AG10803 (cell line): ENCODE measurements at regions not wholly inside any gene's neighbourhood (a gene's known extent, or its start where the extent isn't known, plus 50 kb on each side); places are given as distances from the start of the nearest gene placed in this dataset.
A peak's percentile ranks its signal among the peaks of the same experiment; 100 is the strongest.

Experiments used
- DNase-seq: peaks from one replicate; pipeline ENCODE4 v3.0.0; 2010; ENCODE audit warnings: low read depth
- H3K4me3 ChIP-seq: 2 replicates; pipeline ENCODE4 v1.5.1; 2011; ENCODE audit warnings: mild to moderate bottlenecking, low read length, control low read depth
- TF ChIP-seq, protein P1 (sequence below): conservative IDR thresholded peaks from 2 replicates; pipeline ENCODE4 v1.5.1; 2011; ENCODE audit warnings: mild to moderate bottlenecking, low read length, control low read depth, inconsistent platforms

DNA sequence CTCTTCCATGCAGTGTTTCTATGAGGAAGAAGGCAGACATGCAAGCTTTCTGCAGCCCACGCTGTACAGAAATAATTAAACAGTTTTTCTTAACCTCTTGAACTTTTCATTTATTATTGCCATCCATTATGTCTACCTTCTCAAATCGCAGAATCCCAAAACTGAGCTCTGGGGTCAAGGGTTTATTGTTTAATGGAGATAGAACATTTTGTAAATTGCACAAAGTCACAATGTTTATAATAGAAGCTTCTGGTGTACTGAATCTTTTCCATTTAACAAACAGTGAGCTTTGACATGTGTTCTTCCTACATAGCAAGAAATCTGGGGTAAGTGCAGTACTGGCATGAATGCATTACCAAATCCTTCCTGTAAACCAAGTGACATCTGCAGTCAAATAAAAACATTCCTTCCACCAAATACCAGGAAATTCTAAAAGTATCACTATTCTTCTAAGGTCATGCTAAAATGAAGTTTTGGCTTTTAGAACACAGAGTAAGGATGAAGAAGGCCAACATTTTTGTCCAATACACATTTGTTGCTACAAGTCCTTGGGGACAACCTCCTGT is 385.3 kb upstream of the DDHD1 start:
- TF ChIP-seq, protein P1, sequence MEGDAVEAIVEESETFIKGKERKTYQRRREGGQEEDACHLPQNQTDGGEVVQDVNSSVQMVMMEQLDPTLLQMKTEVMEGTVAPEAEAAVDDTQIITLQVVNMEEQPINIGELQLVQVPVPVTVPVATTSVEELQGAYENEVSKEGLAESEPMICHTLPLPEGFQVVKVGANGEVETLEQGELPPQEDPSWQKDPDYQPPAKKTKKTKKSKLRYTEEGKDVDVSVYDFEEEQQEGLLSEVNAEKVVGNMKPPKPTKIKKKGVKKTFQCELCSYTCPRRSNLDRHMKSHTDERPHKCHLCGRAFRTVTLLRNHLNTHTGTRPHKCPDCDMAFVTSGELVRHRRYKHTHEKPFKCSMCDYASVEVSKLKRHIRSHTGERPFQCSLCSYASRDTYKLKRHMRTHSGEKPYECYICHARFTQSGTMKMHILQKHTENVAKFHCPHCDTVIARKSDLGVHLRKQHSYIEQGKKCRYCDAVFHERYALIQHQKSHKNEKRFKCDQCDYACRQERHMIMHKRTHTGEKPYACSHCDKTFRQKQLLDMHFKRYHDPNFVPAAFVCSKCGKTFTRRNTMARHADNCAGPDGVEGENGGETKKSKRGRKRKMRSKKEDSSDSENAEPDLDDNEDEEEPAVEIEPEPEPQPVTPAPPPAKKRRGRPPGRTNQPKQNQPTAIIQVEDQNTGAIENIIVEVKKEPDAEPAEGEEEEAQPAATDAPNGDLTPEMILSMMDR: no peak
- H3K4me3 ChIP-seq: no peak overlapping the region
- peak; percentile 62 for DNase-seq

DNA sequence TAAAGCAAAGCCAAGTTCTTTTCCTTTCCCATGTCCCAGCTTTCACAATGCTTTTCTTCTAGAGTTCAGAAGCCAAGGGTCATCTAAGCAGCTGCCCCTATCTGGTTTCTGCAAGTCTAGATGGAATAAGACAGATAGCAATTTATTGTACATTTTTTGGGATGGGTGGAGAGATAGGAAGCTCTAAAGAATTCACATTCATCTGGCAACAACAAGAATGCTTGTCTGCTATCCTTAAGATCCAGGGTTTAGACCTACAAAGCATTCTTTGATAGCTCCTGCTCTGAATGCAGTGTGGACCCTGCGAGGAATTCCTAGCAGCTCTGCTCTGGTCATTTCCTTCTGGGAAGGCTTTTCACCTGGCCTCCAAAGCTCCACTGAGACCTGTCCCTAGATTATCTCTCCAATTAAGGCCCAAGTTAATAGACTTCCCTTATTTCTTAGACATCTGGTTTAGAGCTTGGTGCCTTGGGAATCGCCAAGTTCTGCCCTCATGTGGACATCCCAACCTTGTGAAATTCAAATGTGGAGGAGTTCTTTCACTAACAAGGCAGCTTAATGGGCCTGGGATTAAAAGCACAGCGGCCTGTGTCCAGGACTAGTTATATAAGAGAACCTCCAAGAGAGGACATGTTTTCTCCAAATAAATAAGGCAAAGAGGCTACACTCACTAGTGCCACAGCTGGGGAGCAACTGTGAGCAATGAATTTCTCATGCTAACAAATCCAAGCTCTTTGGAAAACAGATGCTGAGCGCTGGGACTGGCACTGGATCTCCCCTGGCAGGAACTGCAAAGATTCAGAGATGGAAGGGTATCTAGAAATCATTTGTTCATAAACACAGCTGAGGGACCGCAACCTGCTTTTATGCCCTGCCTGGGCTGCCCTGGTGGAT is 384.5 kb upstream of the DDHD1 start:
- peak; percentile 45 for DNase-seq
- TF ChIP-seq, protein P1: peak; percentile 33
- no peak overlapping the region for H3K4me3 ChIP-seq

DNA sequence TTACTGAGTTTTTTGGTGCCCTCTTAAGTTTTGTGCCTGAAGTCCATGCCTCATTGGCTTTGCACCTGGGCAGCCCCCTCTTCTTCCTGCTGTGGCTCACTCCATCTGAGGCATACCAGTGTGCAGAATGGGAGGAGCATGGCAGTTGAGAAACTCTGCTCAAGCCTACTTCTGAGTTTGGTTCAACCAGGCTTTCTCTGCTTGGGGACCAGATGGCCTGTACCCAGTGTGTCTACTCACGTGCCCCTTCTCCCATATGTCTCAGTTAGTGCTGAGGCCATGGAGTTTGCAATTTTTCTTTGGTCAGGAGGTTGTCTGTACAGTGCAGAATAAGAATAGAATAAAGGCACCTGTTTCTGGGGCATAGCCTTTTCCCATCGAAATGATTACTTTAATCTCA is 383.3 kb upstream of the DDHD1 start:
- TF ChIP-seq, protein P1: no peak

DNA sequence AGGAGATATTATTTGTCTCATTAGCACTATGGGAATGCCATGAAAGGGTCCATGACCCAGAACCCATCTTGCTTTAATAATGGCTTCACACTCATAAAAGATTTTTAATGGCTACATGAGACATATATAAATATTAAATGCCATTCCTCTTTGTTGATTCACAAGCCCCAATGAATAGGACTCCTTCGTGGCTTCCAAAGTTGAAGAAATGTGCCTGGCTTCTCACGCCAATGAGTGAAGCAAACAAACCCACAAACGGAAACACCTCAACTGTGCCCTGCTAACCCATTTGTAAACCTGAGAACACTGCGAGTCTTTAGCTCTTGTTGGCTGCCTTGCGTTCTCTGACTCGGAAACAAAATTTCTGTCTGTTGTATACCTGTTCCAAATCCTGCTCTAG is 381.7 kb upstream of the DDHD1 start:
- no peak overlapping the region for H3K4me3 ChIP-seq
- TF ChIP-seq, protein P1: no peak
- DNase-seq: peak; percentile 31

More for the DNA sequence above, 383.3 kb upstream of the DDHD1 start:
- H3K4me3 ChIP-seq: no peak overlapping the region
- no peak for DNase-seq

DNA sequence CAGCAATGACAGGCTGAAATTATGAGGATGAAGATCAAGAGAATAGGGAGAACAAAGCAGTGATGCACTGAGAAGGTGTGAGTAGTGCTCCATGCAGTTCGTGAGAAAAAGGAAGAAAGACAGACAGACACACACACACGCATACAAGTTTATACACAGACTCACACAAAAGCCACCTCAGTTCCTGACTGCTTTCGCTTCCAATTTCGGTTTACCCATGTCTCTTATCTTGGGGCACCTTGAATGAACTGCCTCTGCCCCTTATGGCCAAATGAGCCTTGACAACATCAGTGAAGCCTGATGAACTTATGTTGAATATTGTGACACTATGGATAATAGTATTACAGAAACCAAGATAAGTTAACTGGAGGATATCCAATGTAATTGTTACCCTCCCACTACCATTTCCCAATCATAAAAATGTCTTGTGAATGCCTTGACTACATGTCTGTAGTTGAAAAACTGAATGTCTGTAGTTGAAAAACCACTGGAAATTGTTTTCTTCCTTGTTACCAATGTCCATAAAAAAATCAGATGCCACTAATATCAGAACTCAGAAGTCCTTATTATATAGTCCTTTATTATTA is 380.4 kb upstream of the DDHD1 start:
- no peak for DNase-seq
- no peak overlapping the region for H3K4me3 ChIP-seq
- TF ChIP-seq, protein P1: no peak

DNA sequence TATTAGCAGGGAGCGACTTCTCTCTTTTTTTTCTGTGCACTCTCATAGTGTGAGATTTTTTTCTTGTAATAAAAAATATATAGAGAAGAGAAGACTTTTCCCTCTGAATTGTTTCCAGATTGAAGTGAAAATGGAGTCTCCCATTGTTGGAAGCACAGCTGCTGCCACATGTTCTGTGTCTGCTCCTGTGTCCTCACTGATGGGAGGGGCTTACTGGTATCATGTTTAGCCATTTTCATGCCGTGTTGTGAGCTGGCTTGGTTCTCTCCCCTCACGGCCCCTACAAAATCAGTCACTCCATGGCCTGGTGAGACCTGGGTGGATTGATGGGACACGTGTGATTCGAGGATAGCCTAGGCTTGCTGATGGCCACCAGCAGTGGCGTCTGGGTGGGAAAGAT is 379.7 kb upstream of the DDHD1 start:
- no peak overlapping the region for H3K4me3 ChIP-seq
- TF ChIP-seq, protein P1: no peak
- DNase-seq: no peak
